Right lobe of liver (tissue), 6 donors: ENCODE measurements at regions not wholly inside any gene's neighbourhood (a gene's known extent, or its start where the extent isn't known, plus 50 kb on each side); places are given as distances from the start of the nearest gene placed in this dataset.

Experiments used
- ATAC-seq, 4 donors: fragments of 200-7000 bp; cut with Tn5 transposase; one replicate each; pipeline ENCODE4 v1.9.1; 2020; ENCODE audit warnings: mild to moderate bottlenecking in 4 of 4, moderate library complexity in 4 of 4
- DNase-seq, 3 donors: peaks; one replicate each; pipeline ENCODE4 v3.0.0-alpha.2; 2020
- H3K27ac ChIP-seq, 3 donors: fragments of 200-600 bp; one replicate each; pipeline ENCODE4 v1.8.0; 2022
- H3K27me3 ChIP-seq, 2 donors: fragments of 200-600 bp; one replicate each; pipeline ENCODE4 v1.8.0; 2022
- H3K36me3 ChIP-seq, 4 donors: fragments of 200-600 bp; sonication (generic) in 1 of 4; one replicate each; pipeline versions ENCODE4 v1.5.1 to v1.8.0; 2017 to 2022; ENCODE audit warnings: control low read depth in 1 of 4
- H3K4me1 ChIP-seq, 4 donors: fragments of 200-600 bp; sonication (generic) in 1 of 4; one replicate each; pipeline versions ENCODE4 v1.5.1 to v1.8.0; 2017 to 2022; ENCODE audit warnings: control low read depth in 1 of 4
- H3K4me3 ChIP-seq, 3 donors: fragments of 200-600 bp; one replicate each; pipeline ENCODE4 v1.8.0; 2022
- H3K9me3 ChIP-seq, 4 donors: fragments of 200-600 bp; sonication (generic) in 1 of 4; one replicate each; pipeline versions ENCODE4 v1.5.1 to v1.8.0; 2017 to 2022; ENCODE audit warnings: control low read depth in 1 of 4
- CTCF ChIP-seq, 4 donors: fragments of 200-600 bp in 3 of 4; fragments of 450-650 bp in 1 of 4; IDR thresholded peaks; one replicate each; pipeline versions ENCODE4 v1.5.1 to v1.8.0; 2016 to 2022; ENCODE audit warnings: antibody characterized with exemption in 4 of 4, mild to moderate bottlenecking in 2 of 4
- POLR2A ChIP-seq: fragments of 450-650 bp; IDR thresholded peaks from one replicate; pipeline ENCODE4 v1.6.1; 2017; ENCODE audit warnings: antibody characterized with exemption, mild to moderate bottlenecking
- WGBS: methylation state at CpG from one replicate; pipeline ENCODE4 v1.1.6; 2018; ENCODE audit warnings: low coverage, low lambda C conversion rate; ENCODE audit not compliant: insufficient coverage; ENCODE audit errors: missing lambda C conversion rate; 5-methylcytosine and 5-hydroxymethylcytosine counted together
- intact Hi-C, 2 donors: fragments of 100-400 bp; cut with DNase I; formaldehyde crosslinking; loops; one replicate each; pipeline versions ENCODE4 v1.11.2 to v1.14.1; 2022
- donor health status: DM: no; HTN: yes; CAD: no.
- donor health status: DM: no; HTN: no; CAD: no.
- donor health status: DM: no; HTN: no; CAD: no.
- donor health status: DM: no; HTN: yes; CAD: no.
- donor health status: DM: no; HTN: yes; CAD: no.

DNA sequence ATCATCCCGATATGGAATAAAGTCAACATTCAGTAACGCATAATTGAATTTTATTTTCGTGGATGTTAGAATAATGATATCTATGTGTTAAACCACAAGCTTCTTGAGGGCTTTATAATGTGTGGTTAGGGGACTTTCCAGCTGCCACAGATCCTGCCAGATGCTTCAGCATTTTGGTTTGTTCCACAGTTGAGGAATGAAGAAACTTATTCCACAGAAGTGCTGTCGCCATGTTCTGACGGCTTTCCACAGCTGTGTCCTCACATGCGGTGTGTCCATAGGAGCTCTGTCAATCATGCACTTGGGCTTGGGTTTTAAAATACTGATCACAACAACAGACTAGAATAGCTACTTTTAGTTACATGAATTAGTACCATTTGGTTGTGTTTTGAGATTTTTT is 411.9 kb downstream of the TRIML1 start:
- no peaks in the 10 kb centered on the region for H3K36me3 ChIP-seq
- intact Hi-C loops: no loop called here
- WGBS: 51% methylated on average over 6 of the region's 6 CpGs
- no peaks in the 10 kb centered on the region for H3K27me3 ChIP-seq
- H3K4me3 ChIP-seq: no peak overlapping the region
- TF ChIP-seq POLR2A (no peak), CTCF (IDR thresholded peaks at IDR 0.05) (no peak)
- H3K4me1 ChIP-seq: no peaks in the 10 kb centered on the region
- no peak overlapping the region for H3K27ac ChIP-seq
- H3K9me3 ChIP-seq: no peaks in the 10 kb centered on the region
- ATAC-seq: no peak
- no peak for DNase-seq

DNA sequence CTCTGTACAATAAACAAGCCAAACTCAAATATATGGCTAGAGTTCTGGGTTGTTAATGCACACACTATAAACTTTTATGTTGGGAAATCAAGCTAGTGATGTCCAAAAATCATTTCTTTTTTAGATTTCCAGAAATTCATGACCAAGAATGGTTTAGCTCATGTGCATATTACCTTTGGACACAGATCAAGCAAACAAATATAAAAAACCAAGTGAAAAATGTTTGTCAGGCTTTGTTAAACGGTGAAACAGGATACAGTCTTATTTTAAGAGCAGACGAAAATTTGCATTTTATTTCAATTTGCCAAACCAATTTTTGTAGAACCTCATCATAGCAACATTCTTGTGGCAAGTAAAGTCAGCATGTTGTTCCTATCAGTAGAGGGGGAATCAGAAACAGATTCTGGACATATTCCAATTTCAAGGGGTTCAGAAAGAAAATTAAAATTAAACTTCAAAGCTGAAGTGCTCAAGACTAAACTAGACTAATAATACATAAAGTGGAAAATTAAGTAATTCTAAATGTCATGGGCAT is 413.6 kb downstream of the TRIML1 start:
- ATAC-seq (no peak), DNase-seq (no peak)
- 53% methylated on average over 2 of the region's 2 CpGs for WGBS
- H3K27me3 ChIP-seq: no peaks in the 10 kb centered on the region
- intact Hi-C loops: no loop called here
- no peaks in the 10 kb centered on the region for H3K36me3 ChIP-seq
- no peak overlapping the region for H3K4me3 ChIP-seq
- H3K27ac ChIP-seq: no peak overlapping the region
- no peaks in the 10 kb centered on the region for H3K9me3 ChIP-seq
- no peak for TF ChIP-seq POLR2A
- TF ChIP-seq CTCF (IDR thresholded peaks at IDR 0.05): no peak
- H3K4me1 ChIP-seq: no peaks in the 10 kb centered on the region

DNA sequence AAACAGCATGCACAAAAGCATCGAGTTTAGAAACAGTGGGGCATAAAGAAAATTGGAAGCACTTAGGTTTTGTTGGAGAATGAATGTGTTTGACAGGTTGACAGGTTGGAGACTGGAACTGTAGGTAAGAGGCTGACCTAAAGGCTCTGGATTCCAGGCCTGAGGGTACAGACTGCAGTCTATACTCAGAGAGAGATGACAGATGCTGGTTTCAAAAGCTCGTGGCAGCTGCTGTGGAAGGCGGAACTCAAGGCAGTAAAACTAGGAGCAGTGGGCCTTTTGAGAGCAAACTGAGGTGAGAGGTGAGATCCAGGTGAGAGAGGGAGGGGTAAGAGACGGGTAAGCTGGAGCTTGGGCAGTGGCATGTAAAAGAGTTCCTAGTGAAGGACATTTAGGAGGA is 415.2 kb downstream of the TRIML1 start:
- Histone ChIP-seq H3K4me1 (no peaks in the 10 kb centered on the region), H3K36me3 (no peaks in the 10 kb centered on the region), H3K27me3 (no peaks in the 10 kb centered on the region), H3K4me3 (no peak overlapping the region), H3K9me3 (no peaks in the 10 kb centered on the region), H3K27ac (no peak overlapping the region)
- ATAC-seq (no peak), DNase-seq (no peak)
- no peak for TF ChIP-seq POLR2A
- no peak for TF ChIP-seq CTCF (IDR thresholded peaks at IDR 0.05)
- intact Hi-C loops: no loop called here
- WGBS: 39% methylated on average over 4 of the region's 4 CpGs

GRCh38 chr4:188573104-188573503 is 433.9 kb downstream of the TRIML1 start:
- TF ChIP-seq CTCF (IDR thresholded peaks at IDR 0.05) (no peak), POLR2A (no peak)
- Histone ChIP-seq H3K9me3 (no peaks in the 10 kb centered on the region), H3K4me3 (no peak overlapping the region), H3K27ac (no peak overlapping the region), H3K27me3 (no peaks in the 10 kb centered on the region), H3K36me3 (no peaks in the 10 kb centered on the region), H3K4me1 (no peaks in the 10 kb centered on the region)
- ATAC-seq: no peak
- intact Hi-C loops: no loop called here
- 54% methylated on average over 3 of the region's 3 CpGs for WGBS
- no peak for DNase-seq

DNA sequence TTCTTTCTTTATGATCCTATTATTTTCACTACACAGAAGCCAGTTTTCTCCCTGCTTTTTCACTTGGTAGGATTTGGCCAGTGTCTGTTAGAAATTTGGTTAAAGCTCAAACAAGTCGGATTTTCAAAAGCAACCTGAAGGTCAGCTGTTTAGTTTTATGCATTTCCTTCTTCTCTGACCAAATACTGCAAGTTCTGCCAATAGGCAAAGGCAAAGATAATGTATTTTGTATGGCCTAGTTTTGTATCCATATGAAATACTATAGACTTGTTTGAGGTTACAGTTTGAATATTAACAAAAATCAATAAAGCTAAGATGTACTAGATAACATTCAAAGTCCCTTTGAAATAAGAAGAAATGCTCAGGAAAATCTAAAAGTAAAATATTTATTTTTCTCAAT is 439.4 kb downstream of the TRIML1 start:
- intact Hi-C loops: no loop called here
- no peak overlapping the region for H3K4me3 ChIP-seq
- WGBS: 16% methylated on average over 1 of the region's 1 CpG
- H3K27ac ChIP-seq: no peak overlapping the region
- no peaks in the 10 kb centered on the region for H3K27me3 ChIP-seq
- H3K36me3 ChIP-seq: no peaks in the 10 kb centered on the region
- H3K4me1 ChIP-seq: no peaks in the 10 kb centered on the region
- TF ChIP-seq CTCF (IDR thresholded peaks at IDR 0.05) (no peak), POLR2A (no peak)
- DNase-seq (no peak), ATAC-seq (no peak)
- H3K9me3 ChIP-seq: no peaks in the 10 kb centered on the region
